GM12865 (cell line): ENCODE measurements at regions not wholly inside any gene's neighbourhood (a gene's known extent, or its start where the extent isn't known, plus 50 kb on each side); places are given as distances from the start of the nearest gene placed in this dataset.
A peak's percentile ranks its signal among the peaks of the same experiment; 100 is the strongest.

Source experiments
- DNase-seq: peaks from one replicate; pipeline ENCODE4 v3.0.0; 2010; ENCODE audit warnings: low read depth
- H3K4me3 ChIP-seq: 2 replicates; pipeline ENCODE4 v1.5.1; 2011; ENCODE audit warnings: mild to moderate bottlenecking, low read depth, low read length, control low read depth
- CTCF ChIP-seq: IDR thresholded peaks from 2 replicates; pipeline ENCODE4 v1.5.1; 2011; ENCODE audit warnings: low read length, control low read depth, low read depth, inconsistent platforms; ENCODE audit not compliant: insufficient read depth; ENCODE audit errors: missing control alignments

GRCh38 chr3:56962206-56962605, 98.3 kb upstream of the SPATA12 start:
- no peak overlapping the region for H3K4me3 ChIP-seq
- DNase-seq = no peak
- TF ChIP-seq CTCF = no peak

- DNase-seq = peak; percentile 38
- H3K4me3 ChIP-seq = no peak overlapping the region
- TF ChIP-seq CTCF = no peak
These were observed 100.1 kb upstream of the SPATA12 start for GRCh38 chr3:56960234-56960917.

- no peak for DNase-seq
- TF ChIP-seq CTCF = no peak
- no peak overlapping the region for H3K4me3 ChIP-seq
These were observed 101.6 kb upstream of the SPATA12 start for GRCh38 chr3:56958879-56959278.

GRCh38 chr3:56957522-56957921, 102.9 kb upstream of the SPATA12 start:
- no peak overlapping the region for H3K4me3 ChIP-seq
- DNase-seq = no peak
- no peak for TF ChIP-seq CTCF

- TF ChIP-seq CTCF = no peak
- no peak for DNase-seq
- H3K4me3 ChIP-seq = no peak overlapping the region
These were observed 103.6 kb upstream of the SPATA12 start for GRCh38 chr3:56956906-56957305.

GRCh38 chr3:56955492-56956111, 104.9 kb upstream of the SPATA12 start:
- no peak for TF ChIP-seq CTCF
- H3K4me3 ChIP-seq = no peak overlapping the region
- no peak for DNase-seq

- no peak for DNase-seq
- no peak for TF ChIP-seq CTCF
- no peak overlapping the region for H3K4me3 ChIP-seq
These were observed 106.3 kb upstream of the SPATA12 start for GRCh38 chr3:56954125-56954524.
